Prostate gland (tissue), 2 donors: ENCODE measurements at regions not wholly inside any gene's neighbourhood (a gene's known extent, or its start where the extent isn't known, plus 50 kb on each side); places are given as distances from the start of the nearest gene placed in this dataset.

Source experiments
- POLR2A ChIP-seq: fragments of 450-650 bp; IDR thresholded peaks from one replicate; pipeline ENCODE4 v1.6.1; 2016; ENCODE audit warnings: antibody characterized with exemption, mild to moderate bottlenecking
- TF ChIP-seq, protein P1 (sequence below), 4 experiments: fragments of 200-600 bp in 2 of 4; fragments of 450-650 bp in 2 of 4; sonication (generic) in 2 of 4; IDR thresholded peaks; 1 replicate in 3 of 4; 2 replicates in 1 of 4; pipeline ENCODE4 v1.5.1; 2016 to 2019; ENCODE audit warnings: antibody characterized with exemption in 4 of 4, mild to moderate bottlenecking in 2 of 4, moderate library complexity in 2 of 4

DNA sequence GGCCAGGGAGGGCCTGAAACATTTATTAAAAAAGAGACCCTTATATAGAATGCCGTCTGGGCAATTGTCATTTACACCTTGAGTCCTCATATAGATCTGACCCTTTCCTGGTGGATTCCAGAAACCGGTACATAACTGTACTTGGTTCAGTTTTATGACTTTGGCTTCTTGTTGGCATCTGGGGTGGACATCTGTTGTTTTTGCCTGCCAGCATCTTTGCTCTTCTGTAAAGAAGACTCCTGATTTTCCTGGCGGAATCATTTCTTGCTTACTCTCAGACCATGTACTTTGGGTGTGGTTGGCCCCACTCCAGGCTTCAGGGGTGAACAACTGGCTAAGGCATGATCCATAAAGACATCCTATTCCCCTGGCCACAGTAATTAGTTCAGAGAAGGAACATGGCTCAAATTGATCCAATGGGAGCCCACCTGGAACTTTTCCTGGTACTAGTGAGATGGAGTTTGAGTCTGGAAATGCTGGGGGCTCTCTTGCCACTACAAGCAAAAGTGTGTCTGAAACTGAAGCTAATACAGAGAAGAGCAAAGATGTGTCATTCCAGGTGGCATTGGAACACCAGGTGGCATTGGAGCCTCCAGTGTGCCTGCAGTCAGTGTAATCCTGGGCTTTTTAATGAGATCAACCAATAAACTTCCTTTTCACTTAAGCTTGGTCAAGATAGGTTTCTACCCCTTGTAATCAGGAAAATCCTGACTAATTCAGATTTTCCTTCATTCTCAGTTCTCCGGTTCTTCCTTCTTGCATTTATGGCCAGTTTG is 332.5 kb upstream of the CAMK1G start:
- TF ChIP-seq, protein P1, sequence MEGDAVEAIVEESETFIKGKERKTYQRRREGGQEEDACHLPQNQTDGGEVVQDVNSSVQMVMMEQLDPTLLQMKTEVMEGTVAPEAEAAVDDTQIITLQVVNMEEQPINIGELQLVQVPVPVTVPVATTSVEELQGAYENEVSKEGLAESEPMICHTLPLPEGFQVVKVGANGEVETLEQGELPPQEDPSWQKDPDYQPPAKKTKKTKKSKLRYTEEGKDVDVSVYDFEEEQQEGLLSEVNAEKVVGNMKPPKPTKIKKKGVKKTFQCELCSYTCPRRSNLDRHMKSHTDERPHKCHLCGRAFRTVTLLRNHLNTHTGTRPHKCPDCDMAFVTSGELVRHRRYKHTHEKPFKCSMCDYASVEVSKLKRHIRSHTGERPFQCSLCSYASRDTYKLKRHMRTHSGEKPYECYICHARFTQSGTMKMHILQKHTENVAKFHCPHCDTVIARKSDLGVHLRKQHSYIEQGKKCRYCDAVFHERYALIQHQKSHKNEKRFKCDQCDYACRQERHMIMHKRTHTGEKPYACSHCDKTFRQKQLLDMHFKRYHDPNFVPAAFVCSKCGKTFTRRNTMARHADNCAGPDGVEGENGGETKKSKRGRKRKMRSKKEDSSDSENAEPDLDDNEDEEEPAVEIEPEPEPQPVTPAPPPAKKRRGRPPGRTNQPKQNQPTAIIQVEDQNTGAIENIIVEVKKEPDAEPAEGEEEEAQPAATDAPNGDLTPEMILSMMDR (IDR thresholded peaks at IDR 0.05) = peak in 2 of 4 experiments; percentile 4 to 16
- no peak for TF ChIP-seq POLR2A
